SK-N-SH (cell line): ENCODE measurements at regions not wholly inside any gene's neighbourhood (a gene's known extent, or its start where the extent isn't known, plus 50 kb on each side); places are given as distances from the start of the nearest gene placed in this dataset.

Experiments used
- CTCF ChIA-PET: fragments of 300-600, 350-600 bp; formaldehyde crosslinking; extraction: SDS; loops from one replicate; lab custom pipeline; 2021; lab: Yijun Ruan, JAX
- POLR2A ChIA-PET: fragments of 350-600 bp; sonication (Branson Sonifier 250); formaldehyde crosslinking; extraction: SDS; loops from one replicate; lab custom pipeline; 2020; ENCODE audit warnings: antibody characterized with exemption, inconsistent platforms; lab: Yijun Ruan, JAX
- DNase-seq: peaks from one replicate; pipeline ENCODE4 v3.0.0; 2012
- H2AFZ ChIP-seq: fragments of 200-600 bp; sonication (generic); 2 replicates; pipeline ENCODE4 v1.8.1; 2016; ENCODE audit warnings: antibody characterized with exemption, mild to moderate bottlenecking, low read depth
- H3F3A ChIP-seq: fragments of 200-600 bp; sonication (generic); replicated peaks from 2 replicates; pipeline ENCODE3; 2016; ENCODE audit warnings: antibody characterized with exemption, mild to moderate bottlenecking; ENCODE audit not compliant: insufficient read depth
- H3K27ac ChIP-seq, 2 experiments: fragments of 200-500 bp in 1 of 2; fragments of 200-600 bp in 1 of 2; sonication (Bioruptor generic) in 1 of 2; sonication (generic), shearing (Covaris generic) in 1 of 2; 2 replicates each; pipeline versions ENCODE4 v1.5.1 to v1.6.1; 2014 to 2016; ENCODE audit warnings: low read depth in 2 of 2, inconsistent platforms in 1 of 2, low read length in 1 of 2, mild to moderate bottlenecking in 1 of 2, mixed read lengths in 1 of 2
- H3K27me3 ChIP-seq: fragments of 200-600 bp; sonication (generic), shearing (Covaris generic); 2 replicates; pipeline ENCODE4 v1.6.1; 2016; ENCODE audit warnings: mixed run types; ENCODE audit not compliant: insufficient read depth
- H3K36me3 ChIP-seq, 2 experiments: fragments of 200-500 bp in 1 of 2; fragments of 200-600 bp in 1 of 2; sonication (Bioruptor generic) in 1 of 2; sonication (generic) in 1 of 2; replicated peaks in 1 of 2; 2 replicates each; pipeline versions ENCODE3 to v1.5.1; 2014 to 2016; ENCODE audit warnings: low read length in 1 of 2, mild to moderate bottlenecking in 1 of 2; ENCODE audit not compliant: insufficient read depth in 2 of 2, control insufficient read depth in 1 of 2
- H3K4me1 ChIP-seq, 2 experiments: fragments of 200-500 bp in 1 of 2; fragments of 200-600 bp in 1 of 2; sonication (Bioruptor generic) in 1 of 2; sonication (generic), shearing (Covaris generic) in 1 of 2; 2 replicates each; pipeline versions ENCODE4 v1.5.1 to v1.6.1; 2014 to 2016; ENCODE audit warnings: low read depth in 1 of 2, low read length in 1 of 2, mixed run types in 1 of 2; ENCODE audit not compliant: insufficient read depth in 2 of 2, control insufficient read depth in 1 of 2
- H3K4me2 ChIP-seq: fragments of 200-600 bp; sonication (generic), shearing (Covaris generic); 2 replicates; pipeline ENCODE4 v1.6.1; 2017; ENCODE audit warnings: mixed run types
- H3K4me3 ChIP-seq, 2 experiments: fragments of 200-500 bp in 1 of 2; fragments of 200-600 bp in 1 of 2; sonication (Bioruptor generic) in 1 of 2; sonication (generic), shearing (Covaris generic) in 1 of 2; 2 replicates each; pipeline versions ENCODE4 v1.5.1 to v1.8.1; 2014 to 2016; ENCODE audit warnings: low read depth in 2 of 2, inconsistent platforms in 1 of 2, low read length in 1 of 2, mild to moderate bottlenecking in 1 of 2, mixed read lengths in 1 of 2, moderate library complexity in 1 of 2
- H3K79me2 ChIP-seq: fragments of 200-600 bp; sonication (generic); 2 replicates; pipeline ENCODE4 v1.8.1; 2017; ENCODE audit warnings: mild to moderate bottlenecking; ENCODE audit not compliant: insufficient read depth
- H3K9ac ChIP-seq: fragments of 200-600 bp; sonication (generic); 2 replicates; pipeline ENCODE4 v1.6.1; 2017; ENCODE audit warnings: mixed run types
- H3K9me2 ChIP-seq: fragments of 200-600 bp; sonication (generic); 2 replicates; pipeline ENCODE4 v1.6.1; 2017; ENCODE audit warnings: mixed run types
- H3K9me3 ChIP-seq: fragments of 200-600 bp; sonication (generic); 2 replicates; pipeline ENCODE4 v1.6.1; 2017; ENCODE audit warnings: mixed run types, mild to moderate bottlenecking, moderate library complexity
- H4K20me1 ChIP-seq: fragments of 200-600 bp; sonication (generic); 2 replicates; pipeline ENCODE4 v1.6.1; 2017; ENCODE audit warnings: mild to moderate bottlenecking, mixed run types; ENCODE audit not compliant: insufficient read depth
- CHD2 ChIP-seq: fragments of 150-350 bp; IDR thresholded peaks from 2 replicates; pipeline ENCODE4 v1.6.1; 2018; ENCODE audit warnings: low read length; ENCODE audit not compliant: partially characterized antibody
- FOSL2 ChIP-seq: IDR thresholded peaks from 2 replicates; pipeline ENCODE4 v1.4.0; 2012; ENCODE audit warnings: low read depth, mild to moderate bottlenecking, moderate library complexity, borderline replicate concordance
- FOXJ3 ChIP-seq: sonication (generic); formaldehyde crosslinking; IDR thresholded peaks from 2 replicates; pipeline ENCODE4 v1.5.1; 2020; ENCODE audit warnings: mild to moderate bottlenecking, missing genetic modification reagents
- FOXM1 ChIP-seq: IDR thresholded peaks from 2 replicates; pipeline ENCODE4 v1.4.0; 2012; ENCODE audit warnings: low read depth, mild to moderate bottlenecking
- GABPA ChIP-seq: IDR thresholded peaks from 2 replicates; pipeline ENCODE4 v1.4.0; 2012; ENCODE audit warnings: low read depth, mild to moderate bottlenecking
- JUND ChIP-seq: IDR thresholded peaks from 2 replicates; pipeline ENCODE4 v1.4.0; 2012
- MEF2A ChIP-seq: IDR thresholded peaks from 2 replicates; pipeline ENCODE4 v1.4.0; 2012; ENCODE audit warnings: low read depth, borderline replicate concordance
- MXI1 ChIP-seq: IDR thresholded peaks from 2 replicates; pipeline ENCODE4 v1.6.1; 2012; ENCODE audit warnings: mild to moderate bottlenecking, low read depth, low read length, improper control_type of control experiment
- NFIC ChIP-seq: IDR thresholded peaks from 2 replicates; pipeline ENCODE4 v1.4.0; 2012; ENCODE audit warnings: borderline replicate concordance
- POLR2AphosphoS5 ChIP-seq: IDR thresholded peaks from 2 replicates; pipeline ENCODE4 v1.6.1; 2012; ENCODE audit warnings: low read depth, low read length
- RFX5 ChIP-seq: IDR thresholded peaks from 2 replicates; pipeline ENCODE4 v1.6.1; 2012; ENCODE audit warnings: mild to moderate bottlenecking, improper control_type of control experiment, low read length
- RXRA ChIP-seq: IDR thresholded peaks from 2 replicates; pipeline ENCODE4 v1.4.0; 2012; ENCODE audit warnings: low read depth, mild to moderate bottlenecking, borderline replicate concordance
- SIN3A ChIP-seq: IDR thresholded peaks from 2 replicates; pipeline ENCODE4 v1.6.1; 2012; ENCODE audit warnings: low read depth, mild to moderate bottlenecking, low read length, moderate library complexity, borderline replicate concordance
- SMC3 ChIP-seq: IDR thresholded peaks from 2 replicates; pipeline ENCODE4 v1.6.1; 2012; ENCODE audit warnings: low read depth, low read length, improper control_type of control experiment
- TCF12 ChIP-seq: IDR thresholded peaks from 2 replicates; pipeline ENCODE4 v1.4.0; 2012
- TEAD4 ChIP-seq: IDR thresholded peaks from 2 replicates; pipeline ENCODE4 v1.4.0; 2012; ENCODE audit warnings: mild to moderate bottlenecking, borderline replicate concordance; ENCODE audit not compliant: insufficient read depth
- YY1 ChIP-seq: IDR thresholded peaks from 2 replicates; pipeline ENCODE4 v1.4.0; 2012; ENCODE audit warnings: low read depth, mild to moderate bottlenecking
- WGBS: methylation state at CpG from one replicate; pipeline ENCODE4 v1.1.6; 2017; ENCODE audit warnings: low lambda C conversion rate; 5-methylcytosine and 5-hydroxymethylcytosine counted together
- TF ChIP-seq, protein P1 (sequence below): fragments of 150-350 bp; IDR thresholded peaks from 2 replicates; pipeline ENCODE4 v1.6.1; 2017; ENCODE audit warnings: antibody characterized with exemption, low read length, low read depth, borderline replicate concordance
- TF ChIP-seq, protein P2 (sequence below): IDR thresholded peaks from 2 replicates; pipeline ENCODE4 v1.4.0; 2012; ENCODE audit warnings: low read depth, borderline replicate concordance

DNA sequence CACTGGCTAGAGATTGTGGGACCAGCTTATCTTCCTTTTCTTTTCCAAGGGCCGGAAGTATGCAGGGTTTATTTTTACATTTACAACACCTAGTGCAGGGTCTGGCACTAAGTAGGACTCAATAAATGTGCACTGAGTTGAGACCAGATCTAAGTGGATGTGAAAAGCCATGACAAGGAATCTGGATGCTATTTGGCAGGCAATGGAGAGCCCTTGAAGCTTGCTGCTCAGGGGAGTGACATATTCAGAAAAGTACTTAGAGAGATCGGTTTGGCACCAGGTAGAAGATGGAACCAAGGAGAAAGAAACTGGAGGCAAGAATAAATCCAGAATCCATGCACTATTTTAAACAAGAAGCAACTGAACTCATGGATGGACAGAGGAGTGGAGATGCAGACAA, 815.8 kb downstream of the MAFB start:
- Histone ChIP-seq H2AFZ (no peak overlapping the region), H4K20me1 (no peaks in the 10 kb centered on the region), H3F3A (no peaks in the 10 kb centered on the region), H3K27me3 (no peaks in the 10 kb centered on the region), H3K36me3 (no peaks in the 10 kb centered on the region), H3K9me3 (no peaks in the 10 kb centered on the region), H3K9me2 (no peaks in the 10 kb centered on the region), H3K27ac (no peak overlapping the region), H3K4me3 (no peak overlapping the region), H3K79me2 (no peaks in the 10 kb centered on the region), H3K4me1 (peaks cover 0 to 12% of the 10 kb centered on the region in 2 experiments; a peak in 2 of 4 replicates), H3K4me2 (no peak overlapping the region), H3K9ac (no peak overlapping the region)
- no peak for DNase-seq
- TF ChIP-seq, protein P1, sequence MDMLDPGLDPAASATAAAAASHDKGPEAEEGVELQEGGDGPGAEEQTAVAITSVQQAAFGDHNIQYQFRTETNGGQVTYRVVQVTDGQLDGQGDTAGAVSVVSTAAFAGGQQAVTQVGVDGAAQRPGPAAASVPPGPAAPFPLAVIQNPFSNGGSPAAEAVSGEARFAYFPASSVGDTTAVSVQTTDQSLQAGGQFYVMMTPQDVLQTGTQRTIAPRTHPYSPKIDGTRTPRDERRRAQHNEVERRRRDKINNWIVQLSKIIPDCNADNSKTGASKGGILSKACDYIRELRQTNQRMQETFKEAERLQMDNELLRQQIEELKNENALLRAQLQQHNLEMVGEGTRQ, result no peak
- TF ChIP-seq NFIC, result no peak
- no peak for TF ChIP-seq MEF2A
- TF ChIP-seq SIN3A, result no peak
- no peak for TF ChIP-seq SMC3
- no peak for TF ChIP-seq FOXM1
- TF ChIP-seq, protein P2, sequence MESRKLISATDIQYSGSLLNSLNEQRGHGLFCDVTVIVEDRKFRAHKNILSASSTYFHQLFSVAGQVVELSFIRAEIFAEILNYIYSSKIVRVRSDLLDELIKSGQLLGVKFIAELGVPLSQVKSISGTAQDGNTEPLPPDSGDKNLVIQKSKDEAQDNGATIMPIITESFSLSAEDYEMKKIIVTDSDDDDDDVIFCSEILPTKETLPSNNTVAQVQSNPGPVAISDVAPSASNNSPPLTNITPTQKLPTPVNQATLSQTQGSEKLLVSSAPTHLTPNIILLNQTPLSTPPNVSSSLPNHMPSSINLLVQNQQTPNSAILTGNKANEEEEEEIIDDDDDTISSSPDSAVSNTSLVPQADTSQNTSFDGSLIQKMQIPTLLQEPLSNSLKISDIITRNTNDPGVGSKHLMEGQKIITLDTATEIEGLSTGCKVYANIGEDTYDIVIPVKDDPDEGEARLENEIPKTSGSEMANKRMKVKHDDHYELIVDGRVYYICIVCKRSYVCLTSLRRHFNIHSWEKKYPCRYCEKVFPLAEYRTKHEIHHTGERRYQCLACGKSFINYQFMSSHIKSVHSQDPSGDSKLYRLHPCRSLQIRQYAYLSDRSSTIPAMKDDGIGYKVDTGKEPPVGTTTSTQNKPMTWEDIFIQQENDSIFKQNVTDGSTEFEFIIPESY, result no peak
- no peak for TF ChIP-seq GABPA
- no peak for TF ChIP-seq RFX5
- TF ChIP-seq TCF12, result no peak
- WGBS, result 50% methylated on average over 2 of the region's 2 CpGs
- CTCF ChIA-PET, result interaction anchor here (0.5 to 2.7 kb wide), 37 partner anchors 9 to 1090 kb away, joined by 3 to 81 read pairs (median 4); no protein-coding TSS in a partner anchor
- POLR2A ChIA-PET, result no interaction called here

DNA sequence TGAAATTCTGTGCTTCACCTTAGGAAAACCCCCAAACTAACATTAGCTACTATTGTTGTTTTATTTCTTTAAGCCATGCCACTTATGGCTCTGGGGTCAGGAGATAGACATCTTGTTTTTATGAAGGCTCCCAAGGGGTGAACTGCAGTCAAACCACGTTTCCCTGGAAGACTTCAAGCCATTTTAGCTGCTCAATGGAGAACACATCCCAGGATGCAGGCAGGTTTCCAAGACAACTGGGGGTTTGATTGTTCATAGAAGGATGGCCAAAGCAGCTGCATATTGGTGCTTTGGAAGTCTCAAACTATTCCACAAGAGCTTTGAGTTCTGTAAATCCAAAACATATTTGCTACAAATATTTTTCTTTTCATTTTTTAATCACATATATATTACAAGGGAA, 818.0 kb downstream of the MAFB start:
- 13% methylated on average over 1 of the region's 1 CpG for WGBS
- Histone ChIP-seq H3K27ac (no peak overlapping the region), H4K20me1 (no peaks in the 10 kb centered on the region), H3K4me3 (no peak overlapping the region), H3K4me1 (peaks cover 0 to 2% of the 10 kb centered on the region in 2 experiments; a peak in 1 of 4 replicates), H3K9me2 (no peaks in the 10 kb centered on the region), H3K36me3 (no peaks in the 10 kb centered on the region), H3K9ac (no peak overlapping the region), H3K27me3 (no peaks in the 10 kb centered on the region), H3K79me2 (no peaks in the 10 kb centered on the region), H3K4me2 (no peak overlapping the region), H2AFZ (no peak overlapping the region), H3K9me3 (no peaks in the 10 kb centered on the region), H3F3A (no peaks in the 10 kb centered on the region)
- CTCF ChIA-PET, result interaction anchor here (0.6 to 1.1 kb wide), 2 partner anchors 602 to 822 kb away, joined by 4 to 5 read pairs; no protein-coding TSS in a partner anchor
- DNase-seq, result no peak
- TF ChIP-seq JUND, result no peak
- TF ChIP-seq NFIC, result no peak
- TF ChIP-seq POLR2AphosphoS5, result no peak
- TF ChIP-seq YY1, result no peak
- TF ChIP-seq CHD2, result no peak
- TF ChIP-seq FOSL2, result no peak
- no peak for TF ChIP-seq RXRA
- TF ChIP-seq TEAD4, result no peak
- TF ChIP-seq TCF12, result no peak
- TF ChIP-seq, protein P2, result no peak
- TF ChIP-seq, protein P1, result no peak
- TF ChIP-seq MXI1, result no peak
- TF ChIP-seq FOXJ3, result no peak
- POLR2A ChIA-PET, result no interaction called here
